PC-3 (cell line): ENCODE measurements at regions not wholly inside any gene's neighbourhood (a gene's known extent, or its start where the extent isn't known, plus 50 kb on each side); places are given as distances from the start of the nearest gene placed in this dataset.

ENCODE experiments used
- ATAC-seq: fragments of 200-7000 bp; cut with Tn5 transposase; 2 replicates; pipeline ENCODE4 v1.9.1; 2020; ENCODE audit warnings: mild to moderate bottlenecking, moderate library complexity
- BruUV-seq: library from RNA; stranded (reverse); fragments of 400-500 nt; replicated peaks from 2 replicates; lab custom pipeline; 2021; lab: Mats Ljungman, UMichigan
- CTCF ChIA-PET: fragments of 300-600 bp; sonication (Branson Sonifier 250); formaldehyde crosslinking; loops from one replicate; lab custom pipeline; 2022; ENCODE audit warnings: antibody characterized with exemption; lab: Charles Lee
- POLR2A ChIA-PET: fragments of 300-600 bp; sonication (Branson Sonifier 250); formaldehyde crosslinking; loops from one replicate; lab custom pipeline; 2022; ENCODE audit warnings: antibody characterized with exemption; ENCODE audit not compliant: unreplicated experiment; lab: Charles Lee
- DNase-seq: peaks from one replicate; pipeline ENCODE4 v3.0.0-alpha.2; 2015
- H2AFZ ChIP-seq: fragments of 300-600 bp; sonication (generic); 2 replicates; pipeline ENCODE4 v1.6.0; 2016; ENCODE audit warnings: antibody characterized with exemption, low read length
- H3F3A ChIP-seq: fragments of 300-600 bp; sonication (generic); one replicate; pipeline ENCODE4 v1.6.0; 2017; ENCODE audit warnings: antibody characterized with exemption, low read length, control low read depth, mild to moderate bottlenecking; ENCODE audit not compliant: unreplicated experiment
- H3K27ac ChIP-seq: fragments of 300-600 bp; sonication (generic); 2 replicates; pipeline ENCODE4 v1.5.1; 2016; ENCODE audit warnings: mild to moderate bottlenecking, low read length
- H3K27me3 ChIP-seq: fragments of 300-600 bp; sonication (generic); 2 replicates; pipeline ENCODE4 v1.6.1; 2016; ENCODE audit warnings: low read length, mixed read lengths
- H3K36me3 ChIP-seq: fragments of 300-600 bp; sonication (generic); 2 replicates; pipeline ENCODE4 v1.6.1; 2016; ENCODE audit warnings: low read depth, mixed run types, low read length, mixed read lengths
- H3K4me1 ChIP-seq: fragments of 300-600 bp; sonication (generic); 2 replicates; pipeline ENCODE4 v1.5.1; 2016; ENCODE audit warnings: low read length; ENCODE audit not compliant: insufficient read depth
- H3K4me2 ChIP-seq: fragments of 300-600 bp; sonication (generic); 2 replicates; pipeline ENCODE4 v1.6.0; 2016; ENCODE audit warnings: low read length
- H3K4me3 ChIP-seq: fragments of 300-600 bp; sonication (generic); 2 replicates; pipeline ENCODE4 v1.5.1; 2016; ENCODE audit warnings: mild to moderate bottlenecking, low read length, mixed read lengths
- H3K79me2 ChIP-seq: fragments of 300-600 bp; sonication (generic); 2 replicates; pipeline ENCODE4 v1.6.1; 2017; ENCODE audit warnings: low read length, mixed read lengths
- H3K9ac ChIP-seq: fragments of 300-600 bp; sonication (generic); 2 replicates; pipeline ENCODE4 v1.6.0; 2016; ENCODE audit warnings: mild to moderate bottlenecking, low read length
- H3K9me2 ChIP-seq: fragments of 300-600 bp; sonication (generic); replicated peaks from 2 replicates; pipeline ENCODE4 v1.6.1; 2016; ENCODE audit warnings: mixed run types, low read length, mixed read lengths
- H3K9me3 ChIP-seq: fragments of 300-600 bp; sonication (generic); 2 replicates; pipeline ENCODE4 v1.6.1; 2016; ENCODE audit warnings: low read length, mixed read lengths
- H4K20me1 ChIP-seq: fragments of 300-600 bp; sonication (generic); 2 replicates; pipeline ENCODE4 v1.6.1; 2016; ENCODE audit warnings: low read length, mixed read lengths
- CTCF ChIP-seq: fragments of 300-600 bp; sonication (generic); conservative IDR thresholded peaks from 2 replicates; pipeline ENCODE4 v1.5.1; 2017; ENCODE audit warnings: antibody characterized with exemption, low read depth, mild to moderate bottlenecking, low read length
- EZH2 ChIP-seq: fragments of 300-600 bp; sonication (generic); IDR thresholded peaks from one replicate; pipeline ENCODE4 v1.6.1; 2017; ENCODE audit warnings: antibody characterized with exemption, mild to moderate bottlenecking, low read length; ENCODE audit not compliant: unreplicated experiment
- EZH2phosphoT487 ChIP-seq: fragments of 300-600 bp; sonication (generic); IDR thresholded peaks from 2 replicates; pipeline ENCODE4 v1.6.1; 2018; ENCODE audit warnings: mild to moderate bottlenecking, antibody characterized with exemption, low read length, borderline replicate concordance
- intact Hi-C: fragments of 100-400 bp; cut with micrococcal nuclease; formaldehyde crosslinking; loops from 2 replicates; pipeline ENCODE4 v1.9.0; 2023

GRCh38 chr18:72409903-72410302 is 134.2 kb downstream of the CBLN2 start:
- ATAC-seq: no peak
- intact Hi-C loops: no loop called here
- no peaks in the 10 kb centered on the region for H3F3A ChIP-seq
- no TSS peak for BruUV-seq
- no peak overlapping the region for H3K4me3 ChIP-seq
- no peak for DNase-seq
- no peaks in the 10 kb centered on the region for H3K27me3 ChIP-seq
- TF ChIP-seq EZH2: no peak
- no peak for TF ChIP-seq EZH2phosphoT487
- TF ChIP-seq CTCF: no peak
- H3K36me3 ChIP-seq: no peaks in the 10 kb centered on the region
- H3K79me2 ChIP-seq: no peaks in the 10 kb centered on the region
- POLR2A ChIA-PET: no interaction called here
- CTCF ChIA-PET: no interaction called here
- no peak overlapping the region for H3K4me2 ChIP-seq
- H3K9me2 ChIP-seq: no peaks in the 10 kb centered on the region
- no peak overlapping the region for H3K27ac ChIP-seq
- H3K9me3 ChIP-seq: no peaks in the 10 kb centered on the region; the same call in none of the 2 replicates
- H2AFZ ChIP-seq: no peak overlapping the region
- H3K9ac ChIP-seq: no peak overlapping the region
- H4K20me1 ChIP-seq: no peaks in the 10 kb centered on the region
- no peaks in the 10 kb centered on the region for H3K4me1 ChIP-seq

GRCh38 chr18:72407048-72407447 is 137.1 kb downstream of the CBLN2 start:
- no peaks in the 10 kb centered on the region for H3F3A ChIP-seq
- intact Hi-C loops: no loop called here
- ChIA-PET POLR2A (no interaction called here), CTCF (no interaction called here)
- no peak overlapping the region for H2AFZ ChIP-seq
- no peak for ATAC-seq
- H3K36me3 ChIP-seq: no peaks in the 10 kb centered on the region
- H3K4me3 ChIP-seq: no peak overlapping the region
- no peak overlapping the region for H3K9ac ChIP-seq
- no peak for DNase-seq
- H3K79me2 ChIP-seq: no peaks in the 10 kb centered on the region
- H3K4me1 ChIP-seq: no peaks in the 10 kb centered on the region
- BruUV-seq: no TSS peak
- TF ChIP-seq EZH2 (no peak), CTCF (no peak), EZH2phosphoT487 (no peak)
- H4K20me1 ChIP-seq: no peaks in the 10 kb centered on the region
- H3K4me2 ChIP-seq: no peak overlapping the region
- H3K27me3 ChIP-seq: no peaks in the 10 kb centered on the region
- peaks cover 2% of the 10 kb centered on the region; the same call in 1 of the 2 replicates for H3K9me3 ChIP-seq
- H3K9me2 ChIP-seq: no peaks in the 10 kb centered on the region
- no peak overlapping the region for H3K27ac ChIP-seq

GRCh38 chr18:72391951-72392350 is 152.2 kb downstream of the CBLN2 start:
- no TSS peak for BruUV-seq
- ChIA-PET POLR2A (no interaction called here), CTCF (no interaction called here)
- no peaks in the 10 kb centered on the region for H4K20me1 ChIP-seq
- H3K4me1 ChIP-seq: no peaks in the 10 kb centered on the region
- no peak overlapping the region for H3K4me3 ChIP-seq
- no peak overlapping the region for H2AFZ ChIP-seq
- ATAC-seq (no peak), DNase-seq (no peak)
- H3F3A ChIP-seq: no peaks in the 10 kb centered on the region
- no peaks in the 10 kb centered on the region for H3K79me2 ChIP-seq
- H3K27me3 ChIP-seq: no peaks in the 10 kb centered on the region
- intact Hi-C loops: no loop called here
- no peaks in the 10 kb centered on the region for H3K9me3 ChIP-seq
- H3K9ac ChIP-seq: no peak overlapping the region
- no peaks in the 10 kb centered on the region for H3K9me2 ChIP-seq
- no peak overlapping the region for H3K4me2 ChIP-seq
- no peaks in the 10 kb centered on the region for H3K36me3 ChIP-seq
- H3K27ac ChIP-seq: no peak overlapping the region
- TF ChIP-seq EZH2: no peak
- TF ChIP-seq EZH2phosphoT487: no peak
